ENCODE measurements at regions not wholly inside any gene's neighbourhood (a gene's known extent, or its start where the extent isn't known, plus 50 kb on each side); places are given as distances from the start of the nearest gene placed in this dataset.
"Not testable (repeated sequence)": the region's sequence is repeated elsewhere in the genome, so short reads cannot be mapped to it uniquely, and the experiment has no call there.

DNA sequence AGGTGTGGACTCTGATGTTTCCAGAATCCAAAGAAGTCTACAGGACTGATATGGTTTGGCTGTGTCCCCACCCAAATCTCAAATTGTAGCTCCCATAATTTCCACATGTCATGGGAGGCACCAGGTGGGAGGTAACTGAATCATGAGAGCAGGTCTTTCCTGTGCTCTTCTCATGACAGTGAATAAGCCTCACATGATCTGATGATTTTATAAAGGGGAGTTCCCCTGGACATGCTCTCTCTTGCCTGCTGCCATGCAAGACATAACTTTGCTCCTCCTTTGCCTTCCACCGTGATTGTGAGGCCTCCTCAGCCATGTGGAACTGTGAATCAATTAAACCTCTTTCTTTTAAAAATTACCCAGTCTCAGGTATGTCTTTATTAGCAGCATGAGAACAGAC is 1205.3 kb downstream of the SLC16A7 start:
- not testable (repeated sequence) for DNase-seq

DNA sequence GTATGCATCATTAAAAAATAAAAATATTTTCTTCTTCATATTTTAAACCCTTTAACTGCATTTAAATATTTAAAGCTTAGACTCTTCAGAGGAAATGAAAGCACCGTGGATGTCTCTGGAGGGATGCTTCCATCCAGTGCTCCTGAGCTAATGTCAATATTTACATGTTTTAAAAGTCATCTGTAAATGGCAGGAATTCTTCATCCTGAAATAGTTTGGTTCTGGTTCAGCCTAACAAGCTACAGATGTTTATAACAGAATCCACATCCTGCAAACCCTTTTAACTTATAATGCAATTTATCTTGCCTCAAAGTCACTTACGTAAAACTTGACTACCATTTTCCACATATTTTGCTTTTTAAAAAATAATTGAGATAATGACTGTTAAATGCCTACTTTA is 1207.3 kb downstream of the SLC16A7 start:
- no peak for DNase-seq

DNA sequence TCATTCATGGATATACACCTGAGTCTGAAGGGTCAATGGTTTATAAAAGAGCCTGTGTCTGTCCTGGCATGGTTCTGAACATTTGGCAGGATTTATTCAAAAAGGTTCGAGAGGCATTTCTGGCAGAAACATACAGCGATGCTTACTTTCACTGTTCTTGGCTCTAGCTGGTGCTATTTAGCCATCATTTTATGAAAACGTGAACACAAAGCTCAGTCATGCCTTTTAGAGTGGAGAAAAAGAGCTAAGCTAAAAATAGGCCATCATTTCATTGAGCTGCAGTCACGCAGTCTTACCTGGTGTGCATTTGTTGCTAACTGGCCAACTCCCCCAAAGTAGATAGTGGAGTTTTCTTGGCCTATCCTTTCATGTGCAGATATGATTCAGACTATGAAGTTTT is 1209.5 kb downstream of the SLC16A7 start:
- DNase-seq, result no peak

DNA sequence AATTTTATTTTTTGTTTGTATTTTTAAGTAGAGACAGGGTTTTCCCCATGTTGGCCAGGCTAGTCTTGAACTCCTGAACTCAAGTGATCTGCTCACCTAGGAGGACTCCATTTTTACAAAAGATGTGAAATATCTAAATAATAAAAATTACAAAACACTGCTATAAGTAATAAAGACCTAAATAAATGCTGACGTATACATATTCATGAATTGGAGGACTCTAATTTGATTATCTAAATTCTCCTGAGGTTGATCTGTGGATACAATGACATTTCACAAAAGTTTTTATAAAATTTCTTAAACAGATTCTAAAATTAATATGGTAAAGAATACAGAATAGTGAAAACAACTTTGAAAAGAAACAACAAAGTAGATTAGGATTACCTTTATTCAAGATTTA is 1224.0 kb downstream of the SLC16A7 start:
- DNase-seq, result no peak

DNA sequence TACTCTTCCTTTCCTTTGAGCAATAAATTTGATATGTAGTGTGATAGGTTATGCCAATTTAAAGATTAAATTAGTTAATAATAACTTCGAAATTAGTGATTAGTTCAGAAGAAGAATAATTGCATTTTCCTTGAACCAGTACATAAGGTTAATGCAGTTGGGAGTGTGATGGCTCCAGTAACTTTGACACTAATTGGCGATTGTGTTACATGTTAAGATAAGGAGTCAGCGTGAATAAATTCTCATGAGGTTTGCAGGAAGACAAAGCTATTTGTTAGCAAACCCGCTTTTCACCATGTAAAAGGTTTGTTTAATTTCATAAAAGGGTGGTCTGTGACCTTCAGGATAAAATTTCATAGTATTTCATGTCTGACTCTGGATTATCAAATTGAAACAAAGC is 1226.8 kb downstream of the SLC16A7 start:
- no peak for DNase-seq

DNA sequence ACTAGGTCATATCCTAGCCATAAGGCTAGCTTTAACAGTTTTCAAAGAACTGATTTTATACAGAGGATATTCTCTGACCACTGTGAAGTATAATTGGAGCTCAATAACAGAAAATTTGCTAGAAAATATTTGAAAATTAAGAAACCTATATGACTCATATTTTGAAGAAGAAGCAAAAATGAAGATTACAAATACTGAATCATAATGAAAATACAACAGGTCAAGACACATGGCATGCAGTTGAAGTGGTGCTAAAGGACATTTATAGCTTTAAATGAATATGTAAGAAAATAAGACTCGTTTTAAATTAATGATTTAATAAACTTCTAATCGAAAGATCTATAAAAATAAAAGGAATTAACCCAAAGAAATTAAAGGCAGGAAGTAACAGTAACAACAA is 1234.6 kb downstream of the SLC16A7 start:
- DNase-seq, result no peak

DNA sequence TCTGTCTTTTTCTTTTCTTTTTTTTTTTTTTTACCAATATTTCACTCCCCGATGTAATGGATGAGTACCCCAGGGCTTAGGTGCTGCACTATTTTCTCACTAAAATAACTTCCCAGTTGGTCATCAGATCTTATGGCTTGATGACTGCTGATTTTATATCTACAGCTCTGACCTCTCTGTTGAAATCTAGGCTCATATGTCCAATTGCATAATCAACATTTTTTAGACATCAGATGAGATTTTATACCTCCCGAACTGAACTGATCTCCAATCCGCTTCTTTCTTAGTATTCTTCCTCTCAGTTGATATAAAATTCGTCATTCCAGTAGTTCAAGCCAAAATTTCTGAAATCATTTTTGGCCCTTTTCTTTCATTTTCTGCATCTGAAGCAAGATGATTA is 1236.5 kb downstream of the SLC16A7 start:
- DNase-seq, result no peak

DNA sequence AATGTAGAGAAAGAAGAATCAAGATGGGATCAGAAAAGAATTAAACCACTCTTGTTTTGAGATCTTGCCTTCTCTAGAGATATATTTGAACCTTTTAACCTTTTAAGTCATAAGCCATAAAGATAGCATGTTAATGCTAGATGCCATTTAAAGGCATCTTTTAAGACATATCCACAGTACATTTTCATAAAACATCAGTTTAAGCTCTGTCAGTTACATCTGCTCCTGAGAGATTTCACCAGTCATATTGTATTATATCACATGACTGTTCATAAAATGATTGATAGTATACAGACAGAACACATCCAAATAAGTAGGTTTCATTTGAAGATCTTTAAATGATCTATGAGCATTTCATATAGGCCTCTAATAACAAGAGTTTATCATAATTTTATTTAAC is 1238.5 kb downstream of the SLC16A7 start:
- no peak for DNase-seq

DNA sequence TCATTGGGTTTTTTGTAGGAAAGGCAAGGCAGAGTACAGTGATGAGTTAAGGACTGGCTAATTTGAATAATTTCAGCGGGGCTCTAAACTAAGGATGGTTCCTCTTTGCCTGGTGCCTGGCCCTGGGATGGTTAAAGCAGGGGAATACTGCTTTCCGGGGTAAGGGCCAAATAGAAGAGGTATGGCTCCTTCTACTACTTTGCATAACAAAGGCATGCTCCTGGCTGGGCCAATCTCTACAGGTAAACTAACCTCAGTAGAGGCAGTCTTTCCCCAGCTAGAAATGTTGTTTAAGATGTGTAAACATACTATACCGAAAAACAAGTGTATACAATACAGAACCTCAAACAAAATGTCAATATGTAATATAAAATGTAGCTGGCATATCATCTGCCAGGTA is 1239.0 kb downstream of the SLC16A7 start:
- no peak for DNase-seq

DNA sequence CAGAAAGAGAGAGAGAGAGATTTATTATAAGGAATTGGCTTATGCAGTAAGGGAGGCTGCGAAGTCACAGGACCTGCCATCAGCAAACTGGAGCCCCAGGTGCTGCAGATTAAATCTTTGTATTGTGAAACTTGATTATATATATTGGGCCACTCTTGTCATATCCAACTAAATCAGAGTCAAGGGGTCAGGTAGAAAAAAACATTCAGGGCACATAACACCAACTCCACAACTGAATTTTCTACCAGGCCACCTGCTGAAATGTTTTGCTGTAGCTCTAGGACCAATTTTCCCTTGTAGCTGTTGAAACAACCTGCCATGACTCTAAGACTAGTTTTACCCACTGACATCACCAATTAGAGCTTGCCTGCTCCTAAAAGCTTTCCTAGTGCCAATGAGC is 1240.8 kb downstream of the SLC16A7 start:
- DNase-seq, result no peak

DNA sequence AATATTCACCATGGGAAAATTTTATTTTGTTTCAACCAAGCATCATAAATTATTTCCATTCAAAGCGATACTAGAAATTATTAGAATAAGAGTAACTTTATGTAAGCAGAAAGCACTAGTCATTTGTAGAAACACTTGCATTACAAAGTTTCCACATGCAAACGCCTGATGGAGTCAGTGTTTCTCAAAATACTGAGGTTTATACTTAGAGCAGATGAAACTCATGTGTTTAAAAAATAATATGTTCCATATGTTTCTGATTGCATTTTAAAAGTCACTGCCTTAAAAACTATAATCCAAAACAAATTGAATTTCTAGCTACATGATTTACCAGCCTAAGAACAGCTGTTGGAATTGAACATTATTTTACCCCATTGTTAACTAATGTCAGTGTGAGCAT is 1246.4 kb downstream of the SLC16A7 start:
- no peak for DNase-seq

DNA sequence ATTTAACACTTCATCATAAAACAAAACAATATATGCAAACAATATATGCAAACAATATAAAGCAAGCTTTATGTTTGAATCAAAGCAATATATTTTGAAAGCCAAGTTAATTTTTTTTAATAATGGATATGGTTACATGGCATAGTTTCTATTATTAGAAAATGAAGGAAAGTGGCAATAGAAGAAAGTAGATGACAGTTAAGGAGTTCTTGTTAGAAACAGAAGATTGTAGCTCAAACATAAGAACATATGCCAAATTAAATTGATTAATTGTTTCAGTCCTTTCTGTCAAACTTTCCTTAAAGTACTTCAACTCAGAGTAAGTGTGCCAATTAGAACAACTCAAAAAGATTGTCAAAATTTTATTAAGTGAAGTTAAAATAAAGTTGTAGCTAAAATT is 1248.3 kb downstream of the SLC16A7 start:
- DNase-seq, result no peak

DNA sequence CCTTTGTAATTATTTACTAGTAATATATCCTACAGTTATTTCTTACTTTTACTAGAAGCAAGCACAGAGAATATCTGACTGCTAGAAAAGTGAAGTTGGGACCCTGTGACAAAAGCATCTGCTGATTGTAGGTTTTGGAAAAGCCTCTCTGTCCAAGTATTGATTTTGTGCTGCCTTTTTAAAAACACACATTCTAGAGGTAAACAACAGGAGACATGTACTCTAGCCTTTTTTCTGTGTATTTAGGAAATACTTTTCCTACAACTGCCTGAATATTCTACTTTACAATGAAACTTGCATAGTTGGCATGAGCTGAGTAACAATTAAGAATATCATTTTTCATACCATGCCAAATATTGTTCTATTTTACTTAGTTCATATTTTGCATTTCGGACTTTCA is 1249.0 kb downstream of the SLC16A7 start:
- DNase-seq, result no peak

DNA sequence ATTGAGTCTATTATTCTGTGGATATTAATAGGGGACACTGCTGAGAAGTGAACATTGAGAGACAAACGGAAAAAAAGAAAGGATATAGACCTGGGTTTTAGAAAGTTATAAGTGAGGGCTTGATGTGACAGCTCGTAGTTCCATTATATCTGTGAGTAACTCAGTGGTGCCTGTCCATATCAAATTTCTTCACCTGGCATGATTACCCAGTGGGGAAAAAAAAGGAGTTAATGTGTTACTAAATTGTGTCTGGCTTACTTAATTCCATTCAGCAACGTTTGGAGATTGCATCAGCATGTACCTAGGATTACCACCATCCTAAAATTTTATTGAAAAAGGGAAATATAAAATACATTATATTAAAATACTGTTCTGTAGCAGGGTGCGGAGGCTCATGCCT is 1249.9 kb downstream of the SLC16A7 start:
- DNase-seq, result no peak

DNA sequence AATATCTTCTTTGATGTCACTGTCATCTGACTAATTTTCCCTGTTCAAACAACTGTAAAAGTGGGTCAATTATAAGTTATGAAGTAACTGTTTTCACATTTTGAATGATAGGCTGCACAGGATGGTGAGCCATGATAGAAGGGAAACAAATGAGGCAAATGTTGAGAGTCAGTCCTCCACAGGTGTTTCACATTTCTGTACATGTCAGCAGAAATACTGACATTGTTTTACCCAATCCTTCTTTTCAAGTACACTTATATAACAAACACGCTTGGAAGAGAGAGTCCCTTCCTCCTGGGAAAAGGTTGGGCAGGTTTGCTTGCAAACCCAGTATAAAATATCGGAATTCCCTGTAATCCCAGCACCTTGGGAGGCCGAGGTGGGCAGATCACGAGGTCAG is 1251.5 kb downstream of the SLC16A7 start:
- no peak for DNase-seq

DNA sequence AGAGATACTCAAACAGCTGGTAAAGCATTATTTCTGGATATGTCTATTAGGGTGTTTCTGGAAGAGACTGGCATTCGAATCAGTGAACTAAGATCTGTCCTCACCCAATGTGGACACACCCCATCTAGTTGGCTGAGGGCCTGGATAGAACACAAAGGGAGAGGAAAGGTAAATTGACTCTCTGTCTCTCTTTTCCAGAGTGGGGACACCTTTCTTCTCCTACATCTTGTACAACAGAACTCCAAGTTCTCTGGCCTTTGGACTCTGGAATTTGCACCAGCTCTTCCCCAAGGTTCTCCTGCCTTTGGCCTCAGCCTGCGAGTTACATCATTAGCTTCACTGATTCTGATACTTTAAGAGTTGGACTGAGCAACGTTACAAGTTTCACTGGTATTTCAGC is 1253.9 kb downstream of the SLC16A7 start:
- no peak for DNase-seq

DNA sequence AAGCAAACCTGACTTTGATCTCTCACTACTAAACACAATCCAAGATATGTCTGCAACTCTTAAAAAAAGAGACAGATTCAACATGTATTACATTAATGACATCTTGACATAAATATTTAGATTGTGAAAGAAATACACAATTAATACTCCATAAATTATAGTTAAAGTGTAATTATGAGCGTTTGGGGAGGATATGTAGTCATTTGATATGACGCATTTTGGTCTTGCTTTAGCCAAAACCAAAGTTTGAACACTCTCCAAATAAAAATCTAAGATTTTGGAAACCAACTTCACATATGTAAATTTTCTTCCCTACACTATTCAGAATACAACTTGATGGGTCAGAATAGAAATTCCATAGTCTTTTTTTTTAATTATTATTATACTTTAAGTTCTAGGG is 1257.6 kb downstream of the SLC16A7 start:
- no peak for DNase-seq

DNA sequence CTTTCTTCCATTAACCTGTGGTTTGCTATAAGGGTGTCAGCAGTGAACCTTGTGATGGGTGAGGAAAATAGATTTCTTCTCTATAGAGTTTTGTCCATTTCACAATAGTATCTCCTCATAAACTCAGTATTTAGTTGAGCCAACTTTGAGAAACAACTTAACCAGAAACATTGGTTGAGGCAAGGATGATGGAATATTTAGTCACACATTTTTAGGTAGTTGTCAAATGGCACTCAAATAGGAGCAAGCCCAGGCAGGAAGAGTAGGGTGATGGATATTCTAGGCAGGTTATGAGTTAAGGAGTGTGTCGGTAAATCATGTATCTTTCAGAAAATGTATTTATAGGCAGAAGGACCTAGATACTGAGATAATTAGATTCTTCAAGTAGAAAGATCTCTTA is 1267.6 kb downstream of the SLC16A7 start:
- DNase-seq, result no peak

DNA sequence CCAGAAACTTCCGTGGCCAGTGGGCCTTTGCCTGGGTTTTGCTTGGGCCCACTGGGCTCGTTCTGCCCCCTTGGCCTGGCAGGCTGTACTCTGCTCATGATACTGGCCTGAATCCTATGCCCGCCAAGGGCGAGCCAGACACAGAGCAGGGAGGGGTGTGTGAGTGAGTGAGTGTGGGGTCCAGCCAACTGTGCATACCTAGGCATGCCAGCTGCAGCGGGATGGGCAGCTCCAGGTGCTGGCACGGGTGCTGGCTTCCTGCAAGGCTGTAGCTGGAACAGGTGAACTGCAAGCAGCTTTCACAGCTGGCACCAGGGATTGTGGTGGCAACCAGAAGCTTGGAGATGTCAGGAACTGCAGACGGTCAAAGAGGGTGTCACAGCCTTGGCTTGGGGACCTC is 1276.4 kb downstream of the SLC16A7 start:
- no peak for DNase-seq

DNA sequence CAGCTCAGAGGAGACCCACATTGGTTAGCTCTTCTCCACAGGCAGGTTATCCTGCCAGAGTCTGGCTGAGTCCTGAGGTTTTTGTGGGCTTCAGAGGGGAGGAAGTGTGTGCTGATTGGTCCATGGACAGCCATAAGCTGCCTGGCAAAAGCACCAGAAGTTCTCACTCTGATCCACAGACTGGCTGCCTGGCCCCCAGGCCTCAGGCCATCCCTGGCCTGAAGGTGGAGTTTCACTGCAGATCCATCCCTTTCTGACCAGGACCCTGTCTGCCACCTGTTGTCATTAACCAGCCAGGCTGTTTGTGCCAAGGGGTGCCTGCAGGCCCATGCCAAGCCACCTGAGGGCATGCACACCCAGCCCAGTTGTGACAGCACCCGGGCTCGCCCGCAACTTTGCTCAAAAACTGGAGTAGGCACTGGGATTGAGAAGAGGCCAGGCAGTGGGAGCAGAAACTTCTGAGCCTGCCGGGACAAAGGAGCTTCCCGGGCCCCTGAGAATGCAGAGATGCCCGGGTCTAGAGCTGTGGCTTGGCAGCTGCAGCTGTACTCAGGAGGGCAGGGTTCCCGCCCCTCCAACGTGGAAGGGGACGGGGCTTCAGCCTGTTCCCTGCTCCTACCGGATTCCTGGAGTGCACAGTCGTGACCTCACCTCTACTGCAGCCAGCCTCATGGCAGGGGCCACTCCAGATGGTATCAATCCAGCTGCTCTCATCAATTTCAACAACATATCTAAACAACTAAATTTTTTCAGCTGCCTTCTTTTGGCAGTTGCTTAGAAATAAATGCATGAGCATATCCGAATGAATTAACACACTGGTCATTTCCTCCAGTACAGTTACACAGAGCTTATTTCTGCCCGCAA is 1277.3 kb downstream of the SLC16A7 start:
- no peak for DNase-seq

DNA sequence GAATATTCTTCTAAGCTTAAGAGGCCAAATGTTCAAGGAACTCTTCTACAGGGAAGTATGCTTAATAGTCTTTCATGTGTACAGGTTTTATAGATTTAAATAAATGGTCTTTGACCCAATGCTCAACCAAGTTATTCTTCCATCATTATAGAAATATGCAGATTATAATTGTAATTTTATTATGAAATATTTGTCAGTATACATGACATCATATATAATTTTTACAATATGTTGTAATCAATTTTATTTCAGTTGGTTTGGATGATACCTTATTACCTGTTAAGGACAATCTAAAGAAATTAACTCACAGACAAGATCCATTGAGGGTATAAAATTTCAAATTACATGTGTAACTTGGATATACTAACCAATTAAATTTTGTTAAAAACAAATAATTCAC is 1278.3 kb downstream of the SLC16A7 start:
- no peak for DNase-seq

DNA sequence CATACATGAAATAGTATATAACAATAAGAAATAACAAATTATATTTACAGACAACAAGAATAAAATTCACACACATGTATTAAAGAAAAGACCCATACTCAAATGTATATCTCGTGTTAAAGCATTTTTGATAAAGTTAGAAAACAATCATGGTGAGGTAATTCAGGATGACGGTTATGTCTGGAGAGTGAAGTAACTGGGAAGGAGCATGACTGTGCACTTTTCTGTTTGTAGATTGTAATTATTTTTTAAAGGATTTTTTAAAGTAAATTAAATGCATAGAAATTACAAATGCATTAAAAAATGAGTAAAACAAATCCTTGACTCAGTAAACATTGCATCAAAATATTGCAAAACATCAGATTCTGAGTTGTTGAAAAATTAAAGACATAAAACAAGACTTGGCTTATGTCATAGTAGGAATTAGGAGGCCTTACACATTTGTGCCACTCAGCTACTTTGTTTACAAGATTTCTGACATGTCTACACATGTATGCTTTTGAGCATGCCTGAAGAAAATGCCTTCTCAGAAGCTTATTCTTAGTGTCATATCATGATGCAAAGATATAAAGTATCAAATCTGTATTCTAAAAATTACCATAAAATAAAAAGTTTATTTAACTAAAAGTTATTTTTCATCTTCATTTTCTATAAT is 1325.1 kb downstream of the SLC16A7 start:
- DNase-seq, result no peak

DNA sequence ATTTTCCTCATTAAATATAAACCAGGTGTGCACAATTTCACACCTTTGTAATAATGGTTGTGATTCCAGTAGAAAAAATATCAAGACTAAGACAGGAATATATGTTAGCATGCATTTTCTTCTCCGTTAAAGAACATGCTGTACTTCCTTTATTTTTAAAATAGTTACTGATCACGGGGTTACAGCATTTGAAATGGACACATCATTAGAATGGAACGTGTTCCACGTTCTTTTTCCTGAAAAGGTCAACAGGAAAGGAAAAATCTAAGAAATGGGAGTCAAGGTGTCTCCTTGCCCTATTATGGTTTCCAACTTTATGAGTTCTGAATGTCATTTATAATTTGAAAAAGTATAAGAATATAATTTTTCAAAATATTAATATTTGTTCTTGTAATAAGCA is 1325.7 kb downstream of the SLC16A7 start:
- no peak for DNase-seq

DNA sequence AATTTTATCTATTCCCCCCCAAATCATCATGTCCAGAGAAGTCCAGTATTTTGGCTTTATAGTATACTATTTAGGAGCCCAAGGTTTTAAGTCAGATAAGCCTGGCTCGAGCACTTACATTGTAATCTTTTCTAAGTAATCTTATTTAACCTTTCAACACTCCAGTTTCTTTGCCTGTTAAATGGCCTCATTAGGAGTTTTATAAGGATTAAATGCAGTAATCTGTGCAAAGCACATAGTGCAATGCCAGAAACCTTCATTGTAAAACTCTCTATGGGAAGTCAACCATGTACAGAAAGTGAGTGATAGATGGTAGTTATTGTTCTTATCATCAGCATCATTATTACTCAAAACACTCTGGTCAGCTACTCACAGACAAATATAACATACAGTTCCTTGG is 1330.4 kb downstream of the SLC16A7 start:
- DNase-seq, result no peak

DNA sequence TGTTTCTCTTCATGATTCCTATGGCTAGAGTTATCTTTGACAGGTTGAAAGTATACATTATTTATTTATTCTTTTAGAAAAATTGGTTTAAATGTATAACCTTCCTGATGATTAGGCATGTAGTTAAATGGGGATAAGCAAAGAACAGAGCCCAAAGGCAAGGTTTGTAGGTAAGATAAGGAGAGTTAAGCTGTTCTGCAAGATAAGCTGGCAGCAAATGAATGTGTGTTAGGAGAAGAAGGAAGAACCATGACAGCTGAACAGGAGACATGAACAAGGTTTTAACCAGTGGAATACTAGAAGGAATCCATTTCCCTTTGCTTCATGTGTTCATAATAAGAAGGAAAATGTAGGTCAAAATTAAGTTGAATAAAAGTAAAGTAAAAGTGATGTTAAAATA is 1330.1 kb upstream of the USP15 start:
- DNase-seq, result no peak
